H9 (cell line): ENCODE measurements at regions not wholly inside any gene's neighbourhood (a gene's known extent, or its start where the extent isn't known, plus 50 kb on each side); places are given as distances from the start of the nearest gene placed in this dataset.

Experiments used
- DNase-seq: peaks from one replicate; pipeline ENCODE4 v3.0.0-alpha.2; 2017
- H2AFZ ChIP-seq: one replicate; pipeline ENCODE4 v1.6.1; 2013; ENCODE audit warnings: mild to moderate bottlenecking, low read length, control low read depth, moderate library complexity
- H2AK5ac ChIP-seq: 2 replicates; pipeline ENCODE4 v1.6.1; 2013; ENCODE audit warnings: low read length, control low read depth, mixed read lengths; ENCODE audit not compliant: insufficient read length
- H2BK120ac ChIP-seq: one replicate; pipeline ENCODE4 v1.6.1; 2013; ENCODE audit warnings: low read depth, mild to moderate bottlenecking, low read length, control low read depth, inconsistent platforms; ENCODE audit not compliant: poor library complexity, severe bottlenecking
- H2BK12ac ChIP-seq: 2 replicates; pipeline ENCODE4 v1.6.1; 2013; ENCODE audit warnings: low read length, control low read depth, mixed read lengths, low read depth; ENCODE audit not compliant: insufficient read length
- H2BK15ac ChIP-seq: 2 replicates; pipeline ENCODE4 v1.6.1; 2013; ENCODE audit warnings: low read depth, low read length, control low read depth
- H2BK20ac ChIP-seq: one replicate; pipeline ENCODE4 v1.6.1; 2013; ENCODE audit warnings: low read depth, mild to moderate bottlenecking, low read length, control low read depth, inconsistent platforms; ENCODE audit not compliant: poor library complexity, severe bottlenecking
- H2BK5ac ChIP-seq: 2 replicates; pipeline ENCODE4 v1.6.1; 2013; ENCODE audit warnings: low read length, control low read depth, mixed read lengths; ENCODE audit not compliant: insufficient read length
- H3K14ac ChIP-seq: 2 replicates; pipeline ENCODE4 v1.6.1; 2013; ENCODE audit warnings: low read length, control low read depth; ENCODE audit not compliant: insufficient read depth
- H3K18ac ChIP-seq: 2 replicates; pipeline ENCODE4 v1.6.1; 2013; ENCODE audit warnings: low read depth, mild to moderate bottlenecking, mixed read lengths, low read length, control low read depth; ENCODE audit not compliant: insufficient read length
- H3K23ac ChIP-seq: 2 replicates; pipeline ENCODE4 v1.6.1; 2013; ENCODE audit warnings: low read length, control low read depth, mixed read lengths, low read depth; ENCODE audit not compliant: insufficient read length
- H3K23me2 ChIP-seq: 2 replicates; pipeline ENCODE4 v1.6.1; 2013; ENCODE audit warnings: low read depth, mild to moderate bottlenecking, mixed read lengths, low read length, control low read depth; ENCODE audit not compliant: insufficient read length, poor library complexity, severe bottlenecking
- H3K27ac ChIP-seq: 2 replicates; pipeline ENCODE4 v1.5.1; 2013; ENCODE audit warnings: low read length, control low read depth, mixed read lengths, low read depth; ENCODE audit not compliant: insufficient read length
- H3K27me3 ChIP-seq: 2 replicates; pipeline ENCODE4 v1.6.1; 2013; ENCODE audit warnings: low read length, control low read depth, inconsistent platforms; ENCODE audit not compliant: insufficient read depth
- H3K4ac ChIP-seq: 2 replicates; pipeline ENCODE4 v1.6.1; 2013; ENCODE audit warnings: low read depth, mild to moderate bottlenecking, control low read depth, inconsistent platforms, low read length, moderate library complexity
- H3K4me1 ChIP-seq: 2 replicates; pipeline ENCODE4 v1.6.1; 2013; ENCODE audit warnings: low read length, control low read depth, inconsistent platforms; ENCODE audit not compliant: insufficient read depth
- H3K4me2 ChIP-seq: 2 replicates; pipeline ENCODE4 v1.6.1; 2013; ENCODE audit warnings: low read length, control low read depth, mixed read lengths; ENCODE audit not compliant: insufficient read length, insufficient read depth
- H3K56ac ChIP-seq: 2 replicates; pipeline ENCODE4 v1.6.1; 2013; ENCODE audit warnings: low read depth, mild to moderate bottlenecking, mixed read lengths, low read length, control low read depth; ENCODE audit not compliant: insufficient read length
- H3K79me1 ChIP-seq: 2 replicates; pipeline ENCODE4 v1.6.1; 2013; ENCODE audit warnings: low read depth, mild to moderate bottlenecking, moderate library complexity, low read length, control low read depth, inconsistent platforms; ENCODE audit not compliant: insufficient read depth, poor library complexity, severe bottlenecking
- H3K79me2 ChIP-seq: 2 replicates; pipeline ENCODE4 v1.6.1; 2013; ENCODE audit warnings: low read length, control low read depth, inconsistent platforms; ENCODE audit not compliant: insufficient read depth
- H3K9ac ChIP-seq: 2 replicates; pipeline ENCODE4 v1.6.1; 2013; ENCODE audit warnings: low read length, control low read depth, mixed read lengths; ENCODE audit not compliant: insufficient read length; ENCODE audit errors: extremely low read depth
- H3K9me3 ChIP-seq: one replicate; pipeline ENCODE4 v1.6.1; 2013; ENCODE audit warnings: low read depth, low read length, inconsistent platforms; ENCODE audit not compliant: control insufficient read depth
- H3T11ph ChIP-seq: one replicate; pipeline ENCODE4 v1.6.1; 2013; ENCODE audit warnings: mild to moderate bottlenecking, low read length, control low read depth, inconsistent platforms
- H4K20me1 ChIP-seq: one replicate; pipeline ENCODE4 v1.6.1; 2013; ENCODE audit not compliant: control insufficient read depth, insufficient read length, insufficient read depth
- H4K5ac ChIP-seq: 2 replicates; pipeline ENCODE4 v1.6.1; 2013; ENCODE audit warnings: low read depth, mild to moderate bottlenecking, mixed read lengths, low read length, control low read depth; ENCODE audit not compliant: insufficient read length
- H4K8ac ChIP-seq: replicated peaks from 2 replicates; pipeline ENCODE4 v1.6.1; 2013; ENCODE audit warnings: low read length, control low read depth, mixed read lengths, low read depth; ENCODE audit not compliant: insufficient read length
- H4K91ac ChIP-seq: 2 replicates; pipeline ENCODE4 v1.6.1; 2013; ENCODE audit warnings: low read depth, mild to moderate bottlenecking, moderate library complexity, mixed read lengths, low read length, control low read depth; ENCODE audit not compliant: insufficient read length
- H3K27ac Mint-ChIP-seq, 3 experiments: 2 replicates in 2 of 3; 3 replicates in 1 of 3; pipeline ENCODE4 v1.8.0; 2020 to 2021; ENCODE audit warnings: mixed read lengths in 3 of 3, mild to moderate bottlenecking in 1 of 3, moderate library complexity in 1 of 3
- H3K27me3 Mint-ChIP-seq: 2 replicates; pipeline ENCODE4 v1.8.0; 2021; ENCODE audit warnings: low read depth, mild to moderate bottlenecking, moderate library complexity, mixed read lengths
- H3K36me3 Mint-ChIP-seq, 3 experiments: 2 replicates in 2 of 3; 3 replicates in 1 of 3; pipeline ENCODE4 v1.8.0; 2020 to 2021; ENCODE audit warnings: low read depth in 3 of 3, mixed read lengths in 3 of 3; ENCODE audit not compliant: insufficient read depth in 1 of 3
- H3K4me1 Mint-ChIP-seq, 2 experiments: 2 replicates each; pipeline ENCODE4 v1.8.0; 2020; ENCODE audit warnings: mixed read lengths in 2 of 2
- H3K4me3 Mint-ChIP-seq, 2 experiments: 2 replicates in 1 of 2; 3 replicates in 1 of 2; pipeline ENCODE4 v1.8.0; 2020 to 2021; ENCODE audit warnings: mild to moderate bottlenecking in 2 of 2, mixed read lengths in 2 of 2, moderate library complexity in 1 of 2
- H3K9me3 Mint-ChIP-seq, 2 experiments: 2 replicates in 1 of 2; 3 replicates in 1 of 2; pipeline ENCODE4 v1.8.0; 2020; ENCODE audit warnings: mild to moderate bottlenecking in 2 of 2, mixed read lengths in 2 of 2, moderate library complexity in 1 of 2
- CTCF ChIP-seq: fragments of 200-600 bp; sonication (generic); conservative IDR thresholded peaks from 3 replicates; pipeline ENCODE4 v1.8.0; 2021; ENCODE audit warnings: antibody characterized with exemption, mild to moderate bottlenecking
- WGBS: extraction: QIAGEN DNeasy Blood & Tissue Kit; methylation state at CpG from one replicate; pipeline ENCODE4 v1.1.7; 2013; ENCODE audit warnings: missing lambda C conversion rate, low lambda C conversion rate, mixed read lengths; ENCODE audit not compliant: insufficient read length; ENCODE audit errors: extremely low coverage; 5-methylcytosine and 5-hydroxymethylcytosine counted together

GRCh38 chr3:75082845-75083244 lies 468.4 kb upstream of the CNTN3 start:
- no peak overlapping the region for H2BK120ac ChIP-seq
- H3K9ac ChIP-seq = no peak overlapping the region
- no peaks in the 10 kb centered on the region for H3K79me1 ChIP-seq
- no peak overlapping the region for H3K4me2 ChIP-seq
- no peak overlapping the region for H3K27ac ChIP-seq
- H2AFZ ChIP-seq = no peak overlapping the region
- Mint-ChIP-seq H3K4me1 (no peaks in the 10 kb centered on the region), H3K27ac (no peak overlapping the region), H3K9me3 (no peaks in the 10 kb centered on the region), H3K4me3 (no peak overlapping the region), H3K27me3 (no peaks in the 10 kb centered on the region; the same call in 1 of the 2 replicates), H3K36me3 (no peaks in the 10 kb centered on the region)
- H4K91ac ChIP-seq = no peak overlapping the region
- no peak overlapping the region for H2BK5ac ChIP-seq
- H2BK15ac ChIP-seq = no peak overlapping the region
- H3T11ph ChIP-seq = no peak overlapping the region
- no peaks in the 10 kb centered on the region for H3K4me1 ChIP-seq
- no peak overlapping the region for H3K18ac ChIP-seq
- H4K20me1 ChIP-seq = no peaks in the 10 kb centered on the region
- H3K23me2 ChIP-seq = no peaks in the 10 kb centered on the region
- no peak for DNase-seq
- H2AK5ac ChIP-seq = no peak overlapping the region
- no peak for TF ChIP-seq CTCF
- H2BK20ac ChIP-seq = no peak overlapping the region
- no peak overlapping the region for H4K5ac ChIP-seq
- no peak overlapping the region for H3K23ac ChIP-seq
- no peak overlapping the region for H2BK12ac ChIP-seq
- no peaks in the 10 kb centered on the region for H3K79me2 ChIP-seq
- no peaks in the 10 kb centered on the region for H3K9me3 ChIP-seq
- no peak overlapping the region for H3K4ac ChIP-seq
- no CpG with 5 or more reads among the region's 4 CpGs for WGBS
- no peaks in the 10 kb centered on the region for H3K27me3 ChIP-seq
- no peak overlapping the region for H3K56ac ChIP-seq
- no peak overlapping the region for H3K14ac ChIP-seq
- H4K8ac ChIP-seq = no peak overlapping the region
